OCI-LY7 (cell line): ENCODE measurements at regions not wholly inside any gene's neighbourhood (a gene's known extent, or its start where the extent isn't known, plus 50 kb on each side); places are given as distances from the start of the nearest gene placed in this dataset.

Source experiments
- BruUV-seq: library from RNA; stranded (reverse); fragments of 400-500 nt; replicated peaks from 2 replicates; lab custom pipeline; 2021; lab: Mats Ljungman, UMichigan
- CTCF ChIA-PET: fragments of 300-600 bp; sonication (Branson Sonifier 250); formaldehyde crosslinking; loops from one replicate; lab custom pipeline; 2022; ENCODE audit warnings: antibody characterized with exemption; ENCODE audit not compliant: unreplicated experiment; lab: Charles Lee
- POLR2A ChIA-PET: fragments of 300-600 bp; sonication (Branson Sonifier 250); formaldehyde crosslinking; loops from one replicate; lab custom pipeline; 2022; ENCODE audit warnings: antibody characterized with exemption; lab: Charles Lee
- DNase-seq: peaks from one replicate; pipeline ENCODE4 v3.0.0-alpha.2; 2015; ENCODE audit warnings: low spot score
- H2AFZ ChIP-seq: fragments of 200-600 bp; sonication (generic), shearing (Covaris generic); 2 replicates; pipeline ENCODE4 v1.6.1; 2014; ENCODE audit warnings: mild to moderate bottlenecking, antibody characterized with exemption, low read length, moderate library complexity
- H3K27ac ChIP-seq: fragments of 200-600 bp; sonication (generic); 2 replicates; pipeline ENCODE4 v1.5.1; 2014; ENCODE audit warnings: mixed run types, low read depth, mild to moderate bottlenecking, moderate library complexity, low read length, inconsistent platforms; ENCODE audit not compliant: poor library complexity, severe bottlenecking
- H3K36me3 ChIP-seq: fragments of 200-600 bp; sonication (generic); 2 replicates; pipeline ENCODE4 v1.6.1; 2014; ENCODE audit warnings: mild to moderate bottlenecking, antibody characterized with exemption, low read length, moderate library complexity, mixed read lengths; ENCODE audit not compliant: insufficient read depth
- H3K4me1 ChIP-seq: fragments of 200-600 bp; sonication (generic); 2 replicates; pipeline ENCODE4 v1.5.1; 2014; ENCODE audit warnings: mild to moderate bottlenecking, low read length; ENCODE audit not compliant: insufficient read depth, poor library complexity, severe bottlenecking
- H3K4me2 ChIP-seq: fragments of 200-600 bp; sonication (generic); 2 replicates; pipeline ENCODE4 v1.6.1; 2014; ENCODE audit warnings: mild to moderate bottlenecking, low read length
- H3K4me3 ChIP-seq: fragments of 200-600 bp; sonication (generic); 2 replicates; pipeline ENCODE4 v1.5.1; 2014; ENCODE audit warnings: mild to moderate bottlenecking, low read depth, low read length; ENCODE audit not compliant: poor library complexity, severe bottlenecking
- H3K79me2 ChIP-seq: fragments of 200-600 bp; sonication (generic); 2 replicates; pipeline ENCODE4 v1.6.1; 2016; ENCODE audit warnings: low read depth, mild to moderate bottlenecking, low read length, moderate library complexity, mixed read lengths; ENCODE audit not compliant: insufficient read depth
- H3K9me2 ChIP-seq: fragments of 200-600 bp; sonication (generic); 2 replicates; pipeline ENCODE4 v1.6.1; 2016; ENCODE audit warnings: mild to moderate bottlenecking, low read length, mixed read lengths; ENCODE audit not compliant: insufficient read depth
- H3K9me3 ChIP-seq: fragments of 200-600 bp; sonication (generic); 2 replicates; pipeline ENCODE4 v1.6.1; 2014; ENCODE audit warnings: mild to moderate bottlenecking, mixed run types, low read length, mixed read lengths
- H4K20me1 ChIP-seq: fragments of 200-600 bp; sonication (generic); 2 replicates; pipeline ENCODE4 v1.6.1; 2014; ENCODE audit warnings: mild to moderate bottlenecking, antibody characterized with exemption, low read length, moderate library complexity, mixed read lengths; ENCODE audit not compliant: insufficient read depth
- EZH2phosphoT487 ChIP-seq: fragments of 200-600 bp; sonication (generic); IDR thresholded peaks from 2 replicates; pipeline ENCODE4 v1.6.1; 2018; ENCODE audit warnings: low read depth, borderline replicate concordance, mild to moderate bottlenecking, mixed run types, antibody characterized with exemption, low read length, moderate library complexity, mixed read lengths
- intact Hi-C: fragments of 100-400 bp; cut with micrococcal nuclease; formaldehyde crosslinking; loops from one replicate; pipeline ENCODE4 v1.10.0; 2022; ENCODE audit not compliant: unreplicated experiment
- TF ChIP-seq, protein P1 (sequence below): fragments of 200-600 bp; sonication (generic); conservative IDR thresholded peaks from 2 replicates; pipeline ENCODE4 v1.5.1; 2014; ENCODE audit warnings: mild to moderate bottlenecking, antibody characterized with exemption, low read length, moderate library complexity, mixed read lengths

DNA sequence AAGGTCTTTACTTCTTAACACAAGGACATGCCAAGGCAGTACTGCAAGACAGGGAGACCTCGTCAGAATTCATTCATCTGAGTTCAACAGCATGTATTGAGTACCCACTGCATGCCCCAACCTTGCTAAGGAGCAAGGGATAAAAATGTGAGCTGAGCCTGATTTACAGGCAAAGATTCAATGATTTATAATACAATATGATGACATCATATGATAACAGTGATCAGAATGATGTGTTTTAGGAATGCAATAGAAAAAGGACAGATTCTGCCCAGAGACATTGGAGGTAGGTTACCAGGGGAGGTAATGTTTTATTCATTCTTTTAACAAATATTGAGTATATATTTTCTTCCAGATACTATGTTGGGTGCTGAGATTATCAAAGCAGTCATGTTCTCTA, 406.6 kb downstream of the ARHGEF28 start:
- Histone ChIP-seq H2AFZ (no peak overlapping the region), H3K79me2 (no peaks in the 10 kb centered on the region), H3K4me1 (no peaks in the 10 kb centered on the region), H3K4me2 (no peak overlapping the region), H3K27ac (no peak overlapping the region), H3K9me2 (no peaks in the 10 kb centered on the region), H4K20me1 (no peaks in the 10 kb centered on the region), H3K4me3 (no peak overlapping the region), H3K9me3 (no peaks in the 10 kb centered on the region), H3K36me3 (no peaks in the 10 kb centered on the region)
- CTCF ChIA-PET: no interaction called here
- no TSS peak for BruUV-seq
- DNase-seq: no peak
- POLR2A ChIA-PET: no interaction called here
- TF ChIP-seq EZH2phosphoT487: no peak
- TF ChIP-seq, protein P1, sequence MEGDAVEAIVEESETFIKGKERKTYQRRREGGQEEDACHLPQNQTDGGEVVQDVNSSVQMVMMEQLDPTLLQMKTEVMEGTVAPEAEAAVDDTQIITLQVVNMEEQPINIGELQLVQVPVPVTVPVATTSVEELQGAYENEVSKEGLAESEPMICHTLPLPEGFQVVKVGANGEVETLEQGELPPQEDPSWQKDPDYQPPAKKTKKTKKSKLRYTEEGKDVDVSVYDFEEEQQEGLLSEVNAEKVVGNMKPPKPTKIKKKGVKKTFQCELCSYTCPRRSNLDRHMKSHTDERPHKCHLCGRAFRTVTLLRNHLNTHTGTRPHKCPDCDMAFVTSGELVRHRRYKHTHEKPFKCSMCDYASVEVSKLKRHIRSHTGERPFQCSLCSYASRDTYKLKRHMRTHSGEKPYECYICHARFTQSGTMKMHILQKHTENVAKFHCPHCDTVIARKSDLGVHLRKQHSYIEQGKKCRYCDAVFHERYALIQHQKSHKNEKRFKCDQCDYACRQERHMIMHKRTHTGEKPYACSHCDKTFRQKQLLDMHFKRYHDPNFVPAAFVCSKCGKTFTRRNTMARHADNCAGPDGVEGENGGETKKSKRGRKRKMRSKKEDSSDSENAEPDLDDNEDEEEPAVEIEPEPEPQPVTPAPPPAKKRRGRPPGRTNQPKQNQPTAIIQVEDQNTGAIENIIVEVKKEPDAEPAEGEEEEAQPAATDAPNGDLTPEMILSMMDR: no peak
- intact Hi-C loops: no loop called here

DNA sequence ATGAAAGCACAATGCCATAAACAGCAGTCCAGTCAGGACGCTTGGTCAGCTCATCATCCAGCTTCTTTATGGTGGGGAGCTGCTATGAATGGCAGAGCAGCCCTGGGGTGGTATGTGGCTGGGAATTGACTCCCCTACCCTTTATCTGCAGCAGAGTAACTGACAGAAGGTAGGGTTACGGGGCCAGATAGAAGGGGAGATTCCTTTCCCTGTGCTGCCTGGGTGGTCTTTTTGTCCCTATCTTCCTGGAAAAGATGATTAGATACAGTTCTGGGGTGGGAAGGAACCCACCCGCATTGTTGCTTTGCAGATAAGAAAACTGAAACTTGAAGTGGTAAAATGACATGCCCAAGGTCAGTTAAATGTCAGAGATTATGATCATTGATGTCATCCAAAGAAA, 405.5 kb downstream of the ARHGEF28 start:
- ChIA-PET POLR2A (interaction anchor here (0.6 kb wide), 1 partner anchor 10 kb away, joined by 3 read pairs; no protein-coding TSS in a partner anchor), CTCF (no interaction called here)
- intact Hi-C loops: no loop called here
- Histone ChIP-seq H2AFZ (no peak overlapping the region), H3K9me2 (no peaks in the 10 kb centered on the region), H3K27ac (no peak overlapping the region), H3K79me2 (no peaks in the 10 kb centered on the region), H4K20me1 (no peaks in the 10 kb centered on the region), H3K9me3 (no peaks in the 10 kb centered on the region), H3K4me1 (no peaks in the 10 kb centered on the region), H3K4me2 (no peak overlapping the region), H3K36me3 (no peaks in the 10 kb centered on the region), H3K4me3 (no peak overlapping the region)
- TF ChIP-seq, protein P1: no peak
- no peak for TF ChIP-seq EZH2phosphoT487
- no peak for DNase-seq
- no TSS peak for BruUV-seq

DNA sequence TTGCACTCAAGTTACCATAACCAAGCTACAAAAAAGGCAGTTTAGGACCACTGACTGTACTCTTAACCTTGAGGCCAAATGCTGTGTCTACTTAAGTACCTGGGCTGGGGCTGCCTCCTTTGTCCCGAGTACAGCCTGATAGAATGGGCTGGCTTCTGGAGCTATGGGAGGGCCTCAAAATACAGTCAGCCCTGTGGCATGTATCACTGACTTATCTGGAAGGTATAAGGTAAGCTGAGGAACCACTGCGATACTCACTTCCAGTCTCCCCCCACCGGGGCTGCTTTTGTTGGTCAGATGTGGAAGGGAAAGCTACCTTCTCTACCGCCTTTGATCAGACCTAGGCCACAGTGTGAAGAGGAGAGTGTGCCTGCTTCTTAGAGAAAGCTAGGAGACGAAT, 404.8 kb downstream of the ARHGEF28 start:
- no peak for DNase-seq
- H4K20me1 ChIP-seq: no peaks in the 10 kb centered on the region
- H3K4me1 ChIP-seq: no peaks in the 10 kb centered on the region
- H3K36me3 ChIP-seq: no peaks in the 10 kb centered on the region
- H3K9me2 ChIP-seq: no peaks in the 10 kb centered on the region
- no peaks in the 10 kb centered on the region for H3K79me2 ChIP-seq
- POLR2A ChIA-PET: interaction anchor here (0.7 kb wide), 1 partner anchor 735 kb away, joined by 3 read pairs; no protein-coding TSS in a partner anchor
- H3K4me2 ChIP-seq: no peak overlapping the region
- H2AFZ ChIP-seq: no peak overlapping the region
- H3K9me3 ChIP-seq: no peaks in the 10 kb centered on the region
- TF ChIP-seq EZH2phosphoT487: no peak
- TF ChIP-seq, protein P1: no peak
- intact Hi-C loops: no loop called here
- H3K27ac ChIP-seq: no peak overlapping the region
- H3K4me3 ChIP-seq: no peak overlapping the region
- BruUV-seq: no TSS peak
- CTCF ChIA-PET: no interaction called here
